ENCODE measurements at regions not wholly inside any gene's neighbourhood (a gene's known extent, or its start where the extent isn't known, plus 50 kb on each side); places are given as distances from the start of the nearest gene placed in this dataset.
"Not testable (repeated sequence)": the region's sequence is repeated elsewhere in the genome, so short reads cannot be mapped to it uniquely, and the experiment has no call there.

- no peak overlapping the region for H3K4me3 Mint-ChIP-seq (ENCODE audit: low read depth)
- H3K36me3 Mint-ChIP-seq (ENCODE audit: insufficient read depth) = no peaks in the 10 kb centered on the region
- peak overlapping the region; percentile 28 for H3K27ac Mint-ChIP-seq
- peaks cover 44% of the 10 kb centered on the region for H3K4me1 Mint-ChIP-seq (ENCODE audit: low read depth)
- H3K27me3 Mint-ChIP-seq = peaks cover 4% of the 10 kb centered on the region
- no peaks in the 10 kb centered on the region for H3K9me3 Mint-ChIP-seq (ENCODE audit: low read depth)
- no peak for TF ChIP-seq CTCF (IDR thresholded peaks at IDR 0.05; ENCODE audit: unreplicated experiment)
- DNase-seq (ENCODE audit: low spot score, unreplicated experiment) = no peak
Measured at GRCh38 chr3:75325716-75326115, 338.4 kb upstream of the FRG2C start.

GRCh38 chr3:75327453-75327852 lies 336.7 kb upstream of the FRG2C start:
- TF ChIP-seq CTCF (IDR thresholded peaks at IDR 0.05; ENCODE audit: unreplicated experiment) = no peak
- no peak overlapping the region for H3K4me3 Mint-ChIP-seq (ENCODE audit: low read depth)
- H3K4me1 Mint-ChIP-seq (ENCODE audit: low read depth) = peaks cover 46% of the 10 kb centered on the region
- no peaks in the 10 kb centered on the region for H3K9me3 Mint-ChIP-seq (ENCODE audit: low read depth)
- no peak overlapping the region for H3K27ac Mint-ChIP-seq
- DNase-seq (ENCODE audit: low spot score, unreplicated experiment) = no peak
- peaks cover 4% of the 10 kb centered on the region for H3K27me3 Mint-ChIP-seq
- H3K36me3 Mint-ChIP-seq (ENCODE audit: insufficient read depth) = no peaks in the 10 kb centered on the region

- no peak for TF ChIP-seq CTCF (IDR thresholded peaks at IDR 0.05; ENCODE audit: unreplicated experiment)
- peaks cover 40% of the 10 kb centered on the region for H3K4me1 Mint-ChIP-seq (ENCODE audit: low read depth)
- H3K27ac Mint-ChIP-seq = peak overlapping the region; percentile 95
- no peak for DNase-seq (ENCODE audit: low spot score, unreplicated experiment)
- H3K27me3 Mint-ChIP-seq = peaks cover 4% of the 10 kb centered on the region
- H3K4me3 Mint-ChIP-seq (ENCODE audit: low read depth) = no peak overlapping the region
- no peaks in the 10 kb centered on the region for H3K36me3 Mint-ChIP-seq (ENCODE audit: insufficient read depth)
- H3K9me3 Mint-ChIP-seq (ENCODE audit: low read depth) = no peaks in the 10 kb centered on the region
Measured at GRCh38 chr3:75329476-75330097, 334.5 kb upstream of the FRG2C start.

- Mint-ChIP-seq H3K4me1 (ENCODE audit: low read depth) (peaks cover 40% of the 10 kb centered on the region), H3K27ac (peak overlapping the region; percentile 95)
- not testable (repeated sequence) for H3K4me3 Mint-ChIP-seq (ENCODE audit: low read depth); H3K9me3 Mint-ChIP-seq (ENCODE audit: low read depth); DNase-seq (ENCODE audit: low spot score, unreplicated experiment); H3K36me3 Mint-ChIP-seq (ENCODE audit: insufficient read depth); H3K27me3 Mint-ChIP-seq
Measured at GRCh38 chr3:75330446-75330845, 333.7 kb upstream of the FRG2C start.

GRCh38 chr3:75332090-75332489 lies 332.0 kb upstream of the FRG2C start:
- H3K4me1 Mint-ChIP-seq (ENCODE audit: low read depth) = peaks cover 28% of the 10 kb centered on the region
- H3K36me3 Mint-ChIP-seq (ENCODE audit: insufficient read depth); H3K27ac Mint-ChIP-seq; DNase-seq (ENCODE audit: low spot score, unreplicated experiment); H3K27me3 Mint-ChIP-seq; H3K4me3 Mint-ChIP-seq (ENCODE audit: low read depth); H3K9me3 Mint-ChIP-seq (ENCODE audit: low read depth): not testable (repeated sequence)

GRCh38 chr3:75332794-75333193 lies 331.3 kb upstream of the FRG2C start:
- no peak for TF ChIP-seq CTCF (IDR thresholded peaks at IDR 0.05; ENCODE audit: unreplicated experiment)
- no peaks in the 10 kb centered on the region for H3K9me3 Mint-ChIP-seq (ENCODE audit: low read depth)
- peaks cover 23% of the 10 kb centered on the region for H3K4me1 Mint-ChIP-seq (ENCODE audit: low read depth)
- H3K27ac Mint-ChIP-seq = no peak overlapping the region
- peaks cover 10% of the 10 kb centered on the region for H3K27me3 Mint-ChIP-seq
- no peaks in the 10 kb centered on the region for H3K36me3 Mint-ChIP-seq (ENCODE audit: insufficient read depth)
- no peak for DNase-seq (ENCODE audit: low spot score, unreplicated experiment)
- H3K4me3 Mint-ChIP-seq (ENCODE audit: low read depth) = no peak overlapping the region
